GM13976 (cell line): ENCODE measurements at regions not wholly inside any gene's neighbourhood (a gene's known extent, or its start where the extent isn't known, plus 50 kb on each side); places are given as distances from the start of the nearest gene placed in this dataset.

Experiments used
- DNase-seq: peaks from one replicate; pipeline ENCODE4 v3.0.0; 2012; ENCODE audit warnings: low spot score
- in situ Hi-C: fragments of 300-500 bp; cut with MboI; formaldehyde crosslinking; loops from one replicate; pipeline ENCODE4 v1.12.0; 2022; ENCODE audit warnings: low sequenced_read_pairs, mixed read lengths, inconsistent platforms; ENCODE audit not compliant: unreplicated experiment
- TF ChIP-seq, protein P1 (sequence below): IDR thresholded peaks from 2 replicates; pipeline ENCODE4 v1.5.1; 2012; ENCODE audit warnings: borderline replicate concordance, mild to moderate bottlenecking; ENCODE audit not compliant: insufficient read depth; ENCODE audit errors: extremely low read depth, missing control alignments, control extremely low read depth

DNA sequence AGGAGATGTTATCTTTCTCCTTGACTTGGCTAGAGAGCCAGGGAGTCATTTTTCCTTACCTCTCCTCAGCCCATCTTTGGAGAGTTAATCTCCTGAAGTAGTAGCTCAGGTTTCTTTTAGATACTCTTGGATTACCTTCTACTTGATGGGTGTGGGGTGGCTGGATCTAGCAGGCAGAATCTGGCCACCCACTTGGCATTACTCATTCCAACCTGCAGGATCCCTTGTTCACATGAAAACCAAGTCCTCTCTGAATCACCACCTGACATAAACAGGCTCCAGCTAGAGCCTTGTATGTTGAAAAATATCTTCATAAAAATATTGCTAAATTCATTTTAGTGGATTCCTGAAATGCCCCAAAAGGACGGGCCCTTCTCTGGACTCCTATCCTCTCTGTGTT lies 250.6 kb upstream of the PLET1 start:
- TF ChIP-seq, protein P1, sequence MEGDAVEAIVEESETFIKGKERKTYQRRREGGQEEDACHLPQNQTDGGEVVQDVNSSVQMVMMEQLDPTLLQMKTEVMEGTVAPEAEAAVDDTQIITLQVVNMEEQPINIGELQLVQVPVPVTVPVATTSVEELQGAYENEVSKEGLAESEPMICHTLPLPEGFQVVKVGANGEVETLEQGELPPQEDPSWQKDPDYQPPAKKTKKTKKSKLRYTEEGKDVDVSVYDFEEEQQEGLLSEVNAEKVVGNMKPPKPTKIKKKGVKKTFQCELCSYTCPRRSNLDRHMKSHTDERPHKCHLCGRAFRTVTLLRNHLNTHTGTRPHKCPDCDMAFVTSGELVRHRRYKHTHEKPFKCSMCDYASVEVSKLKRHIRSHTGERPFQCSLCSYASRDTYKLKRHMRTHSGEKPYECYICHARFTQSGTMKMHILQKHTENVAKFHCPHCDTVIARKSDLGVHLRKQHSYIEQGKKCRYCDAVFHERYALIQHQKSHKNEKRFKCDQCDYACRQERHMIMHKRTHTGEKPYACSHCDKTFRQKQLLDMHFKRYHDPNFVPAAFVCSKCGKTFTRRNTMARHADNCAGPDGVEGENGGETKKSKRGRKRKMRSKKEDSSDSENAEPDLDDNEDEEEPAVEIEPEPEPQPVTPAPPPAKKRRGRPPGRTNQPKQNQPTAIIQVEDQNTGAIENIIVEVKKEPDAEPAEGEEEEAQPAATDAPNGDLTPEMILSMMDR: no peak
- in situ Hi-C loops: no loop called here
- DNase-seq: no peak

DNA sequence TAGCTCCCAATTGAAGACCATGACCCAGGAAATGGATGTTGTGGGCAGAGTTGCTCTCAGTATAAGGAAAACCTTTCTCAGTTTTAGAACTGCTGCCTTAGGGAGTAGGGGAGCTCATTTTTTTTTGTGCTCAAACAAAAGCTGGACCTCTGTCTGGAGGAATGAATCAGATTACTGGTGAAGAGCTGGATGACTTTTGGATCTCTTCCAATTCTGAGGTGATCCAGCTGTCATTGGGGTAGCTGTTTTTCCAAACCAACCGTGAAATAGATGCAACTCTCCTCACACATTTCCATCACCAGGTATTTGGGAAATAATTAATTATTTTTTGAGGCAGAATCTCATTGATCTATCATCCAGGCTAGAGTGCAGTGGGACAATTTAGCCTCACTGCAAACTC lies 251.3 kb upstream of the PLET1 start:
- no peak for DNase-seq

DNA sequence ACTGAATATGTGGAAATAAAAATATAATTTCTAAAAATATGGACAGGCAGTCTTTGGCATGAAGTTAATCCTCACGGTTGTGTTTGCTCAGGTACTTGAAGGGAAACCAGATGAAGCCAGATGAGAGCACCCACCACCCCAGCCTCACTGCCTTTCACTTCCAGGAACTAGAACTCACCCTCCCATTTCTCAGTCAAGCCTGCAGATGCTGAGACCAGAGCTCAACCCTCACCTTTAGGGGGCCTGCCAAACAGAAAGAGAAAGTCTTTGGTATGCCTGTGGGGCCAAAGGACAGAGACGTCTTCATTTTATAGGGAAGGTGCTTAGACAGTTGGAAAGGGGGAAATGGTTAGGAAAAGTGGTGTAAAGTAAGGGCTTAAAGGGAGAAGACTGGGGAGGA lies 252.8 kb upstream of the PLET1 start:
- DNase-seq: no peak
- TF ChIP-seq, protein P1: no peak
- in situ Hi-C loops: no loop called here

More for the DNA sequence above, 251.3 kb upstream of the PLET1 start:
- in situ Hi-C loops: no loop called here
- TF ChIP-seq, protein P1: no peak

DNA sequence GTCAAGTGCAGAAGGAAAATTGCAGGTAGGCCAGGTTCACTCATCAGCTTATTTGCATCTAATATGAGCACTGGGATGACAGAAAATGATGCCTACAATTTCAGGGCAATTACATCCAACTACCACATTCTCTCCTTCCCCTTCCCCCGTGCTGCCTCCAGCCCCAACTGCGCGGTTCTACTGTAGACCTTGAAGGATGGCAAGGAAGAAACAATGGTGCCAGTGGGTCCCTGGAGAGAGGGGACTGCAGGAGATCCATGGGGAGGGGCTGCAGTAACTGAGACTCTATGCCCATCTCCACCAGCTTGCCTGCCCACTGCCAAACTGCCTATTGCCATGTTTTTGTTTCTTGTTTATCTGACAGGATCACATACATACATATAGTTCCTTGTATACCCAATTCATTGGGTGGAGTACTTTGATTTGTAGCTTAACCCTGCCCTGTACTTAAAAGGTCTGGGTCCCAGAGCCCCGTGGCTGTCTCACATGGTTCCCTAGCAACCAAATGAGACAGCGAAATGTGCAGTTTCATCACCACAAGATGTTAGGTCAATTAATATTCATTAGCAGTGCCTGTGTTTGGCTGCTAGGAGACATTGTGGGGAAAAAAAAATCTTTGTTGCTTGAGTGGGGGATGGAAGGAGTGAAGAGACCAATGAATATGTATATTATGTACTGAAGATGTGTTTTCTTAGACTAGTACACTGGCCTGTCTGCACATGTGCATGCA lies 253.5 kb upstream of the PLET1 start:
- TF ChIP-seq, protein P1: no peak
- no peak for DNase-seq
- in situ Hi-C loops: no loop called here

DNA sequence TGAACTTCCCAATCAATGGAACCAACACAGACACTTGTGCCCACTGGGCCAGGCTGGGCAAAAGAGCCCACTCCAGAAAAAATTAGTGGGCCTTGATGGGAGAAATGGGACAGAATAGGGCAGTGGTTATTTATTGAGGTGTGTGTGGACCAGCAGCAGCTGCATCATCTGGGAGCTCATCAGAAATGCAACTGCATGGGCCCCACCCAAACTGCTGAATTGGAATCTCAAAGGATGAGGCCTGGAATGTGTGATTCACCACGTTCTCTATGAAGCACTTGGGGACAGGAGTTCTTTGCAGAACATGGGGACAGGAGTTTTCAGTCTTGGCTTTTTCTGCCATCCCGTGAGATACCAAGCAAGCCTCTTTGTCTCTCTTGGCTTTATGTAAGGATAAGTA lies 255.6 kb upstream of the PLET1 start:
- in situ Hi-C loops: no loop called here
- DNase-seq: no peak
- TF ChIP-seq, protein P1: no peak

DNA sequence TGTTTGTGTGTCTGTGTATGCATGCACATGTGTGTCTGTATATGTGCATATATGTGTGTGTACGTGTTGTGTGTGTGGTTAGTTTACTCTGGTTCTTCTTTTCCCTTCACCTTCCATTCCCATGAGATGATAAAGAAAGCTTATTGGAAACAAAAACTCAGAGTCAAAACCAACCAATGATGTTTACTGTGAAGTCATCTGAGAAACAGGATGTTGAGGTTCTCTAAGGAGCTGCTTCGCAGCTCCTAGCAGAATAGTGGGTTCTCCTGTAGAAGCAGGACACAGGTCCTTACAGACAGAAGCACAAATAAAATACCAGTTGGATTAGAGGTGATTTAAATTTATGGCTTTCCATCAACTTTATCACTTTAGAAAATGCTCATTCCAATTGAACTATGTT lies 256.1 kb upstream of the PLET1 start:
- in situ Hi-C loops: no loop called here

More for the DNA sequence above, 256.1 kb upstream of the PLET1 start:
- DNase-seq: no peak
- TF ChIP-seq, protein P1: no peak
